ENCODE measurements at regions not wholly inside any gene's neighbourhood (a gene's known extent, or its start where the extent isn't known, plus 50 kb on each side); places are given as distances from the start of the nearest gene placed in this dataset.

GRCh38 chr18:67123901-67124300 lies 392.6 kb downstream of the DSEL start:
- H4K20me1 ChIP-seq (ENCODE audit: insufficient read depth, poor library complexity, severe bottlenecking) = no peaks in the 10 kb centered on the region
- H2AFZ ChIP-seq = no peak overlapping the region
- no peaks in the 10 kb centered on the region for H3K36me3 ChIP-seq (replicated peaks; ENCODE audit: insufficient read depth, low read depth)
- no peaks in the 10 kb centered on the region for H3K27me3 ChIP-seq
- no peaks in the 10 kb centered on the region for H3K9me3 ChIP-seq (ENCODE audit: low read depth)
- no peak overlapping the region for H3K4me3 ChIP-seq
- H3K4me1 ChIP-seq (ENCODE audit: insufficient read depth) = no peaks in the 10 kb centered on the region
- no peaks in the 10 kb centered on the region for H3K79me2 ChIP-seq
- H3K27ac ChIP-seq = no peak overlapping the region
- H3K9me2 ChIP-seq (replicated peaks; ENCODE audit: insufficient read depth) = no peaks in the 10 kb centered on the region
- TF ChIP-seq EZH2 (IDR thresholded peaks at IDR 0.05; ENCODE audit: borderline replicate concordance) (no peak), EZH2phosphoT487 (IDR thresholded peaks at IDR 0.05; ENCODE audit: low read depth, severe bottlenecking, unreplicated experiment) (no peak)
- TF ChIP-seq, protein P1, sequence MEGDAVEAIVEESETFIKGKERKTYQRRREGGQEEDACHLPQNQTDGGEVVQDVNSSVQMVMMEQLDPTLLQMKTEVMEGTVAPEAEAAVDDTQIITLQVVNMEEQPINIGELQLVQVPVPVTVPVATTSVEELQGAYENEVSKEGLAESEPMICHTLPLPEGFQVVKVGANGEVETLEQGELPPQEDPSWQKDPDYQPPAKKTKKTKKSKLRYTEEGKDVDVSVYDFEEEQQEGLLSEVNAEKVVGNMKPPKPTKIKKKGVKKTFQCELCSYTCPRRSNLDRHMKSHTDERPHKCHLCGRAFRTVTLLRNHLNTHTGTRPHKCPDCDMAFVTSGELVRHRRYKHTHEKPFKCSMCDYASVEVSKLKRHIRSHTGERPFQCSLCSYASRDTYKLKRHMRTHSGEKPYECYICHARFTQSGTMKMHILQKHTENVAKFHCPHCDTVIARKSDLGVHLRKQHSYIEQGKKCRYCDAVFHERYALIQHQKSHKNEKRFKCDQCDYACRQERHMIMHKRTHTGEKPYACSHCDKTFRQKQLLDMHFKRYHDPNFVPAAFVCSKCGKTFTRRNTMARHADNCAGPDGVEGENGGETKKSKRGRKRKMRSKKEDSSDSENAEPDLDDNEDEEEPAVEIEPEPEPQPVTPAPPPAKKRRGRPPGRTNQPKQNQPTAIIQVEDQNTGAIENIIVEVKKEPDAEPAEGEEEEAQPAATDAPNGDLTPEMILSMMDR (IDR thresholded peaks at IDR 0.05; ENCODE audit: poor library complexity) = no peak
- H3K4me2 ChIP-seq = no peak overlapping the region
- 92% methylated on average over 1 of the region's 1 CpG for WGBS (ENCODE audit: low lambda C conversion rate, missing lambda C conversion rate)
- no peak for DNase-seq (ENCODE audit: low spot score)

DNA sequence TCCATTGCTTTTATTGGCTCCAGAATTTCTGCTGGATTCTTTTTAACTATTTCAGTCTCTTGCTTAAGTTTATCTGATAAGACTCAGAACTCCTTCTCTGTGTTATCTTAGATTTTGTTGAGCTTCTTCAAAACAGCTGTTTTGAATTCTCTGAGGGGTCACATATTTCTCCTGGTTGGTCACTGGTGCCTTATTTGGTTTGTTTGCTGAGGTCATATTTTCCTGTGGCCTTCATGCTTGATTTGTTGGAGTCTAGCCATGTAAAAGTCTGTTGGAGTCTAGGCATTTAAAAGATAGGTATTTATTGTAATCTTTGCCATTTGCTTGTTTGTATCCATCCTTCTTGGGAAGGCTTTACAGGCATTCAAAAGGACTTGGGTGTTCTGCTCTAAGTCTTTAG lies 398.7 kb downstream of the DSEL start:
- H3K9me3 ChIP-seq (ENCODE audit: low read depth) = no peaks in the 10 kb centered on the region
- no peak for DNase-seq (ENCODE audit: low spot score)
- no peak overlapping the region for H3K4me2 ChIP-seq
- H2AFZ ChIP-seq = no peak overlapping the region
- H3K9me2 ChIP-seq (replicated peaks; ENCODE audit: insufficient read depth) = no peaks in the 10 kb centered on the region
- no peaks in the 10 kb centered on the region for H3K4me1 ChIP-seq (ENCODE audit: insufficient read depth)
- no peaks in the 10 kb centered on the region for H4K20me1 ChIP-seq (ENCODE audit: insufficient read depth, poor library complexity, severe bottlenecking)
- H3K27me3 ChIP-seq = no peaks in the 10 kb centered on the region
- no peaks in the 10 kb centered on the region for H3K36me3 ChIP-seq (replicated peaks; ENCODE audit: insufficient read depth, low read depth)
- H3K4me3 ChIP-seq = no peak overlapping the region
- no peaks in the 10 kb centered on the region for H3K79me2 ChIP-seq
- no peak overlapping the region for H3K27ac ChIP-seq
- TF ChIP-seq, protein P1 (IDR thresholded peaks at IDR 0.05; ENCODE audit: poor library complexity) = no peak
- TF ChIP-seq EZH2 (IDR thresholded peaks at IDR 0.05; ENCODE audit: borderline replicate concordance) (no peak), EZH2phosphoT487 (IDR thresholded peaks at IDR 0.05; ENCODE audit: low read depth, severe bottlenecking, unreplicated experiment) (no peak)

- H3K4me2 ChIP-seq = no peak overlapping the region
- H3K36me3 ChIP-seq (replicated peaks; ENCODE audit: insufficient read depth, low read depth) = no peaks in the 10 kb centered on the region
- no peak overlapping the region for H3K27ac ChIP-seq
- H4K20me1 ChIP-seq (ENCODE audit: insufficient read depth, poor library complexity, severe bottlenecking) = no peaks in the 10 kb centered on the region
- H2AFZ ChIP-seq = no peak overlapping the region
- no peaks in the 10 kb centered on the region for H3K27me3 ChIP-seq
- H3K9me2 ChIP-seq (replicated peaks; ENCODE audit: insufficient read depth) = no peaks in the 10 kb centered on the region
- peaks cover 9% of the 10 kb centered on the region for H3K4me1 ChIP-seq (ENCODE audit: insufficient read depth)
- no peaks in the 10 kb centered on the region for H3K79me2 ChIP-seq
- 78% methylated on average over 1 of the region's 1 CpG for WGBS (ENCODE audit: low lambda C conversion rate, missing lambda C conversion rate)
- H3K9me3 ChIP-seq (ENCODE audit: low read depth) = no peaks in the 10 kb centered on the region
- H3K4me3 ChIP-seq = no peak overlapping the region
- TF ChIP-seq, protein P1 (IDR thresholded peaks at IDR 0.05; ENCODE audit: poor library complexity) = no peak
- DNase-seq (ENCODE audit: low spot score) = no peak
Observed at GRCh38 chr18:67109535-67109934, 407.0 kb downstream of the DSEL start.

- no peak overlapping the region for H3K4me3 ChIP-seq
- H3K36me3 ChIP-seq (replicated peaks; ENCODE audit: insufficient read depth, low read depth) = no peaks in the 10 kb centered on the region
- peaks cover 9% of the 10 kb centered on the region for H3K4me1 ChIP-seq (ENCODE audit: insufficient read depth)
- H4K20me1 ChIP-seq (ENCODE audit: insufficient read depth, poor library complexity, severe bottlenecking) = no peaks in the 10 kb centered on the region
- no peaks in the 10 kb centered on the region for H3K79me2 ChIP-seq
- no peak for DNase-seq (ENCODE audit: low spot score)
- H3K27me3 ChIP-seq = no peaks in the 10 kb centered on the region
- H3K9me3 ChIP-seq (ENCODE audit: low read depth) = no peaks in the 10 kb centered on the region
- no peak overlapping the region for H2AFZ ChIP-seq
- TF ChIP-seq EZH2phosphoT487 (IDR thresholded peaks at IDR 0.05; ENCODE audit: low read depth, severe bottlenecking, unreplicated experiment) = no peak
- TF ChIP-seq, protein P1 (IDR thresholded peaks at IDR 0.05; ENCODE audit: poor library complexity) = no peak
- no peak for TF ChIP-seq EZH2 (IDR thresholded peaks at IDR 0.05; ENCODE audit: borderline replicate concordance)
- no peak overlapping the region for H3K4me2 ChIP-seq
- H3K9me2 ChIP-seq (replicated peaks; ENCODE audit: insufficient read depth) = no peaks in the 10 kb centered on the region
- 45% methylated on average over 3 of the region's 3 CpGs for WGBS (ENCODE audit: low lambda C conversion rate, missing lambda C conversion rate)
- H3K27ac ChIP-seq = no peak overlapping the region
Observed at GRCh38 chr18:67108894-67109293, 407.6 kb downstream of the DSEL start.

All from hepatocyte (in vitro differentiated cells).